ENCODE measurements at regions not wholly inside any gene's neighbourhood (a gene's known extent, or its start where the extent isn't known, plus 50 kb on each side); places are given as distances from the start of the nearest gene placed in this dataset.

DNA sequence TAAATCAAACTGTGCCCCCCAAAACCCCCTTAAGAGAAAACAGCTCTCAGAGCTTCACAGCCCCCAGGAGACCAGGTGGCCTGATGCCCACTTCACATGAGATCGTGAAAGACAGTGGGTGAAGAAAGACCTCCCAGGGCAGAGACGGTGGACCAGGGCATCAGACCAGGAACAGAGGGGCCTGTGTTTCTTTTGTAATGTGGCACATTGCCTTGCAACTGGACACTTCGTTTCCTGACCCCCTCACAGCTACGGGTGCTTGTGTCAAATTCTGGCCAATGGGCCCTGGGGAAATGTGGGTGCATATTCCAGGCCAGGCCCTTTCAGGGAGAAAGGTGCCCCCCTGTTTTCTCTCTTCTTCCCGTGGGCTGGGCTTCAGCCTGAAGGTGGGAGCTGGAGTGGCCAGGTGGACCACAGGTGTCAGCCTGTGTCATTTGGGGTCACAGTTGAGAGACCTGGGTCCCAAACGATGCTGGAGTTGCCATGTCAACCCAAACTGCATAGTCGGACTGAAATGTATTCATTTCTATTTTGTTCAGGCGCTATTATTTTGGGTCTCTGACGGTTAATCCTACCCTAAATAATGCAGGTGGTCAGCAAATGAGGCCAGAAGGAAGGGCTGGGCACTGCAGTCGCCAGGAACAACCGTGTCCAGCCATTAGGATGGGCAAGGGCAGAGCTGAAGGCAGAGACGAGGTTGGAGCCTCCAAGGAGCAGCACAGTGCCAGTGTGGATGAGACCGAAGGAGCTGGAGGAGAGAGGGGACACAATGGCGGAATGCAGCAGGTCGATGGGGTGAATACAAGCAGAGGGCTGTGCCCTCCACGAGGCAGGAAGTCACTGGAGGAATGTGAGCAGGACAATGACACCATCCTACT is 338.2 kb downstream of the EIPR1 start:
- no peak for TF ChIP-seq BRCA1 (IDR thresholded peaks at IDR 0.05)
- TF ChIP-seq BRCA1 (CRISPR knock-in tag; IDR thresholded peaks at IDR 0.05) = no peak
- TF ChIP-seq GATAD2A (IDR thresholded peaks at IDR 0.05) = no peak
- TF ChIP-seq ASH1L (IDR thresholded peaks at IDR 0.05; ENCODE audit: borderline replicate concordance, low read depth, partially characterized antibody) = no peak
- TF ChIP-seq, protein P1, sequence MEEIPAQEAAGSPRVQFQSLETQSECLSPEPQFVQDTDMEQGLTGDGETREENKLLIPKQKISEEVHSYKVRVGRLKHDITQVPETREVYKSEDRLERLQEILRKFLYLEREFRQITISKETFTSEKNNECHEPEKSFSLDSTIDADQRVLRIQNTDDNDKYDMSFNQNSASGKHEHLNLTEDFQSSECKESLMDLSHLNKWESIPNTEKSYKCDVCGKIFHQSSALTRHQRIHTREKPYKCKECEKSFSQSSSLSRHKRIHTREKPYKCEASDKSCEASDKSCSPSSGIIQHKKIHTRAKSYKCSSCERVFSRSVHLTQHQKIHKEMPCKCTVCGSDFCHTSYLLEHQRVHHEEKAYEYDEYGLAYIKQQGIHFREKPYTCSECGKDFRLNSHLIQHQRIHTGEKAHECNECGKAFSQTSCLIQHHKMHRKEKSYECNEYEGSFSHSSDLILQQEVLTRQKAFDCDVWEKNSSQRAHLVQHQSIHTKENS (CRISPR knock-in tag; IDR thresholded peaks at IDR 0.05) = no peak
- no peak for TF ChIP-seq ZNF239 (CRISPR knock-in tag; IDR thresholded peaks at IDR 0.05)
- TF ChIP-seq, protein P2, sequence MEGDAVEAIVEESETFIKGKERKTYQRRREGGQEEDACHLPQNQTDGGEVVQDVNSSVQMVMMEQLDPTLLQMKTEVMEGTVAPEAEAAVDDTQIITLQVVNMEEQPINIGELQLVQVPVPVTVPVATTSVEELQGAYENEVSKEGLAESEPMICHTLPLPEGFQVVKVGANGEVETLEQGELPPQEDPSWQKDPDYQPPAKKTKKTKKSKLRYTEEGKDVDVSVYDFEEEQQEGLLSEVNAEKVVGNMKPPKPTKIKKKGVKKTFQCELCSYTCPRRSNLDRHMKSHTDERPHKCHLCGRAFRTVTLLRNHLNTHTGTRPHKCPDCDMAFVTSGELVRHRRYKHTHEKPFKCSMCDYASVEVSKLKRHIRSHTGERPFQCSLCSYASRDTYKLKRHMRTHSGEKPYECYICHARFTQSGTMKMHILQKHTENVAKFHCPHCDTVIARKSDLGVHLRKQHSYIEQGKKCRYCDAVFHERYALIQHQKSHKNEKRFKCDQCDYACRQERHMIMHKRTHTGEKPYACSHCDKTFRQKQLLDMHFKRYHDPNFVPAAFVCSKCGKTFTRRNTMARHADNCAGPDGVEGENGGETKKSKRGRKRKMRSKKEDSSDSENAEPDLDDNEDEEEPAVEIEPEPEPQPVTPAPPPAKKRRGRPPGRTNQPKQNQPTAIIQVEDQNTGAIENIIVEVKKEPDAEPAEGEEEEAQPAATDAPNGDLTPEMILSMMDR (IDR thresholded peaks at IDR 0.05 in 2 of 3, conservative IDR thresholded peaks at IDR 0.05 in 1 of 3; ENCODE audit: insufficient read depth in 2 of 3, low read depth in 1 of 3, low read length in 3 of 3) = no peak
- no peak for TF ChIP-seq SMAD3 (CRISPR knock-in tag; conservative IDR thresholded peaks at IDR 0.05)
- no peak for TF ChIP-seq ZNF146 (CRISPR knock-in tag; IDR thresholded peaks at IDR 0.05; ENCODE audit: unreplicated experiment)
- TF ChIP-seq RB1 (IDR thresholded peaks at IDR 0.05; ENCODE audit: low read depth) = no peak
- no peak for TF ChIP-seq NR2C2 (CRISPR knock-in tag; IDR thresholded peaks at IDR 0.05)
- TF ChIP-seq NR2C2 (tag; IDR thresholded peaks at IDR 0.05) = no peak
- no peak for TF ChIP-seq BACH1 (tag; IDR thresholded peaks at IDR 0.05)
- no peak for TF ChIP-seq PHF21A (IDR thresholded peaks at IDR 0.05; ENCODE audit: borderline replicate concordance, low read depth)

Data from K562 (cell line).